HCT116 (cell line): ENCODE measurements at regions not wholly inside any gene's neighbourhood (a gene's known extent, or its start where the extent isn't known, plus 50 kb on each side); places are given as distances from the start of the nearest gene placed in this dataset.

Experiments used
- ATAC-seq: fragments of 200-7000 bp; cut with Tn5 transposase; 2 replicates; pipeline ENCODE4 v1.9.1; 2020; ENCODE audit warnings: mild to moderate bottlenecking, moderate library complexity
- BruUV-seq: library from RNA; stranded (reverse); fragments of 400-500 nt; replicated peaks from 2 replicates; lab custom pipeline; 2021; lab: Mats Ljungman, UMichigan
- CTCF ChIA-PET: fragments of 300-600 bp; sonication (Branson Sonifier 250); formaldehyde crosslinking; loops from one replicate; lab custom pipeline; 2021; ENCODE audit warnings: antibody characterized with exemption; lab: Charles Lee
- POLR2A ChIA-PET: fragments of 300-600, 350-600 bp; sonication (Branson Sonifier 250); formaldehyde crosslinking; loops from one replicate; lab custom pipeline; 2021; ENCODE audit warnings: antibody characterized with exemption; lab: Charles Lee
- RAD21 ChIA-PET, 2 experiments: fragments of 300-600 bp; sonication (Branson Sonifier 250); formaldehyde crosslinking; loops; one replicate each; lab custom pipeline; 2023; ENCODE audit warnings: low total read pairs in 2 of 2; ENCODE audit not compliant: uncharacterized antibody in 2 of 2, unreplicated experiment in 2 of 2, low non-redundant PET in 1 of 2; lab: Charles Lee
- DNase-seq: peaks from one replicate; pipeline ENCODE4 v3.0.0-alpha.2; 2010; ENCODE audit warnings: low read depth, low spot score
- H2AFZ ChIP-seq: fragments of 200-600 bp; shearing (Covaris generic), sonication (generic); 2 replicates; pipeline ENCODE4 v1.6.1; 2017; ENCODE audit warnings: low read depth, mixed run types, mixed read lengths, antibody characterized with exemption, low read length; ENCODE audit not compliant: poor library complexity, severe bottlenecking
- H3K27ac ChIP-seq: 2 replicates; pipeline ENCODE4 v1.5.1; 2012; ENCODE audit warnings: low read depth, low read length
- H3K27me3 ChIP-seq: fragments of 200-600 bp; sonication (generic); 2 replicates; pipeline ENCODE4 v1.6.1; 2016; ENCODE audit warnings: mixed run types, low read length, mixed read lengths; ENCODE audit not compliant: insufficient read depth
- H3K36me3 ChIP-seq, 2 experiments: fragments of 200-500 bp in 1 of 2; fragments of 200-600 bp in 1 of 2; sonication (Bioruptor generic) in 1 of 2; sonication (generic) in 1 of 2; 2 replicates each; pipeline versions ENCODE4 v1.5.1 to v1.6.1; 2014 to 2016; ENCODE audit warnings: low read length in 2 of 2, inconsistent platforms in 1 of 2, mixed read lengths in 1 of 2, mixed run types in 1 of 2; ENCODE audit not compliant: insufficient read depth in 2 of 2, control insufficient read depth in 1 of 2
- H3K4me1 ChIP-seq, 2 experiments: fragments of 200-600 bp in 1 of 2; sonication (generic) in 1 of 2; 2 replicates each; pipeline versions ENCODE4 v1.5.1 to v1.6.1; 2012 to 2017; ENCODE audit warnings: low read length in 2 of 2, inconsistent platforms in 1 of 2, mild to moderate bottlenecking in 1 of 2, mixed read lengths in 1 of 2, mixed run types in 1 of 2, moderate library complexity in 1 of 2; ENCODE audit not compliant: insufficient read depth in 2 of 2, control insufficient read depth in 1 of 2
- H3K4me2 ChIP-seq: fragments of 200-600 bp; sonication (generic); 2 replicates; pipeline ENCODE4 v1.6.1; 2017; ENCODE audit warnings: mixed run types, low read length, mixed read lengths
- H3K4me3 ChIP-seq, 2 experiments: fragments of 200-600 bp in 1 of 2; sonication (generic) in 1 of 2; replicated peaks in 1 of 2; 2 replicates each; pipeline ENCODE4 v1.5.1; 2011 to 2016; ENCODE audit warnings: low read length in 2 of 2, control low read depth in 1 of 2, low read depth in 1 of 2, mild to moderate bottlenecking in 1 of 2, mixed read lengths in 1 of 2, mixed run types in 1 of 2
- H3K79me2 ChIP-seq: fragments of 200-600 bp; sonication (generic); 2 replicates; pipeline ENCODE4 v1.6.1; 2017; ENCODE audit warnings: mild to moderate bottlenecking, mixed run types, low read length, moderate library complexity, mixed read lengths; ENCODE audit not compliant: insufficient read depth
- H3K9ac ChIP-seq: fragments of 200-600 bp; sonication (generic); 2 replicates; pipeline ENCODE4 v1.6.1; 2016; ENCODE audit warnings: low read length, mixed read lengths
- H3K9me2 ChIP-seq: fragments of 200-600 bp; sonication (generic), shearing (Covaris generic); 2 replicates; pipeline ENCODE4 v1.6.1; 2017; ENCODE audit warnings: mixed run types, mild to moderate bottlenecking, moderate library complexity; ENCODE audit not compliant: insufficient read depth
- H3K9me3 ChIP-seq, 2 experiments: fragments of 200-500 bp in 1 of 2; fragments of 200-600 bp in 1 of 2; sonication (Bioruptor generic) in 1 of 2; sonication (generic) in 1 of 2; 2 replicates each; pipeline ENCODE4 v1.6.1; 2014 to 2017; ENCODE audit warnings: low read length in 2 of 2, mixed read lengths in 2 of 2, inconsistent platforms in 1 of 2, low read depth in 1 of 2, mild to moderate bottlenecking in 1 of 2, mixed run types in 1 of 2, moderate library complexity in 1 of 2; ENCODE audit not compliant: control insufficient read depth in 1 of 2, insufficient read depth in 1 of 2
- H4K20me1 ChIP-seq: fragments of 200-600 bp; sonication (generic), shearing (Covaris generic); 2 replicates; pipeline ENCODE4 v1.6.1; 2017; ENCODE audit warnings: mixed run types, mild to moderate bottlenecking, moderate library complexity; ENCODE audit not compliant: insufficient read depth
- CBX3 ChIP-seq: IDR thresholded peaks from 2 replicates; pipeline ENCODE4 v1.6.1; 2012; ENCODE audit warnings: low read depth
- ELF1 ChIP-seq: IDR thresholded peaks from 2 replicates; pipeline ENCODE4 v1.6.1; 2012; ENCODE audit warnings: low read depth, borderline replicate concordance
- EZH2 ChIP-seq: fragments of 200-600 bp; sonication (generic); IDR thresholded peaks from 2 replicates; pipeline ENCODE4 v1.6.1; 2017; ENCODE audit warnings: antibody characterized with exemption, mixed run types
- FOSL1 ChIP-seq: IDR thresholded peaks from 2 replicates; pipeline ENCODE4 v1.6.1; 2012; ENCODE audit warnings: low read depth
- MAX ChIP-seq: IDR thresholded peaks from 2 replicates; pipeline ENCODE4 v1.6.1; 2012
- POLR2AphosphoS5 ChIP-seq: IDR thresholded peaks from 2 replicates; pipeline ENCODE4 v1.6.1; 2011; ENCODE audit warnings: mild to moderate bottlenecking, low read depth, low read length, moderate library complexity
- RAD21 ChIP-seq: IDR thresholded peaks from 2 replicates; pipeline ENCODE4 v1.6.1; 2012; ENCODE audit warnings: low read depth, mild to moderate bottlenecking
- SIN3A ChIP-seq: IDR thresholded peaks from 2 replicates; pipeline ENCODE4 v1.6.1; 2012; ENCODE audit warnings: low read depth
- SP1 ChIP-seq: IDR thresholded peaks from 2 replicates; pipeline ENCODE4 v1.6.1; 2012; ENCODE audit warnings: low read depth
- TCF7L2 ChIP-seq: IDR thresholded peaks from 2 replicates; pipeline ENCODE4 v1.7.0; 2011; ENCODE audit warnings: borderline replicate concordance, inconsistent platforms; ENCODE audit not compliant: insufficient read depth, insufficient read length; ENCODE audit errors: extremely low read depth
- YY1 ChIP-seq: IDR thresholded peaks from 2 replicates; pipeline ENCODE4 v1.6.1; 2011; ENCODE audit warnings: low read length, low read depth, moderate library complexity, mild to moderate bottlenecking; ENCODE audit not compliant: insufficient replicate concordance; ENCODE audit errors: extremely low read depth
- ZBTB33 ChIP-seq: IDR thresholded peaks from 2 replicates; pipeline ENCODE4 v1.6.1; 2011; ENCODE audit warnings: mild to moderate bottlenecking, low read length, moderate library complexity; ENCODE audit not compliant: insufficient replicate concordance; ENCODE audit errors: extremely low read depth
- ZFX ChIP-seq: fragments of 450-650 bp; IDR thresholded peaks from 2 replicates; pipeline ENCODE4 v1.6.1; 2017
- intact Hi-C: fragments of 100-400 bp; cut with micrococcal nuclease; formaldehyde crosslinking; loops from 2 replicates; pipeline ENCODE4 v1.10.0; 2022
- TF ChIP-seq, protein P1 (sequence below): IDR thresholded peaks from 2 replicates; pipeline ENCODE4 v1.6.1; 2012
- TF ChIP-seq, protein P2 (sequence below): IDR thresholded peaks from 2 replicates; pipeline ENCODE4 v1.6.1; 2012; ENCODE audit warnings: low read depth

DNA sequence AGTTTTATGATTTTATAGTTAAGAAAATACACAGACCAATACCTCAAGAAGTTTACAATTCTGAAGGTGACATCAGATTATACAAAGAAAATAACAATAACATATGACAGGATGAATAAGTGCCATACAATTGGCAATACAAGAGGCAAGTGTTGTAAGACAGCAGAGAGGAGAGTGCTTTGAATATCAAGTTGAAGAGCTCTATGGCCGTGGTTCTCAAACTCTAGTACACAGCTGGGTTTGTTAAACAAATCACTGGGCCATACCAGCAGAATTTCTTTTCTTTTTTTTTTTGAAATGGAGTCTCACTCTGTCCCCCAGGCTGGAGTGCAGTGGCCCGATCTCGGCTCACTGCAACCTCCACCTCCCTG is 167.1 kb upstream of the NECTIN3 start (continued):
- TF ChIP-seq ELF1, result no peak
- TF ChIP-seq, all 23 proteins: peak for 0

DNA sequence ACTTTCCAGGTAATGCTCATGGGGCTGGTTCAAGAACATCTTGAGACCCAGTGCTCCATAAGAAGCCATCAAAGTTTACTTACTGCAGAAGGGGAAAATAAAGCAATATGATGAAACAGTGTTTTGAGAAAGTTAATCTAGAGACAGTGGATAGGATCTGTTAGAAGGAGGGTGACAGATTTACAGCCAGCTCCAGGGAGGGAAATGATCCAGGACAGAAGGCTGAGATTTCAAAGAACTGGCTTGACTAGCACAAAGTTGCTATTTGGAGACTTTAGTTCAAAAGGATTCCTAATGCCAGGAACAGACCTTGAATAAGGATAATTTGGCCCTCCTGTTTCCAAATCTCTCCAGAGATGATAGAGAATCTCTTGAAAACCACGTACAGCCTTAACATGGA is 166.5 kb upstream of the NECTIN3 start:
- Histone ChIP-seq H3K4me2 (no peak overlapping the region), H3K27me3 (no peaks in the 10 kb centered on the region), H3K9me3 (no peaks in the 10 kb centered on the region), H3K9ac (no peak overlapping the region), H3K36me3 (no peaks in the 10 kb centered on the region), H3K27ac (no peak overlapping the region), H4K20me1 (no peaks in the 10 kb centered on the region), H2AFZ (no peak overlapping the region), H3K9me2 (no peaks in the 10 kb centered on the region), H3K79me2 (no peaks in the 10 kb centered on the region), H3K4me3 (no peak overlapping the region)
- no TSS peak for BruUV-seq
- POLR2A ChIA-PET, result no interaction called here
- no peak for ATAC-seq
- intact Hi-C loops, result no loop called here
- CTCF ChIA-PET, result no interaction called here
- no peak for TF ChIP-seq ZBTB33
- TF ChIP-seq MAX, result no peak
- no peak for TF ChIP-seq SIN3A
- TF ChIP-seq SP1, result no peak
- TF ChIP-seq, protein P1, sequence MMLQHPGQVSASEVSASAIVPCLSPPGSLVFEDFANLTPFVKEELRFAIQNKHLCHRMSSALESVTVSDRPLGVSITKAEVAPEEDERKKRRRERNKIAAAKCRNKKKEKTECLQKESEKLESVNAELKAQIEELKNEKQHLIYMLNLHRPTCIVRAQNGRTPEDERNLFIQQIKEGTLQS, result no peak
- no peak for TF ChIP-seq TCF7L2
- no peak for TF ChIP-seq YY1
- TF ChIP-seq RAD21, result no peak
- no peak for TF ChIP-seq ELF1
- TF ChIP-seq ZFX, result no peak
- no peak for TF ChIP-seq CBX3
- TF ChIP-seq EZH2, result no peak
- TF ChIP-seq, protein P2, sequence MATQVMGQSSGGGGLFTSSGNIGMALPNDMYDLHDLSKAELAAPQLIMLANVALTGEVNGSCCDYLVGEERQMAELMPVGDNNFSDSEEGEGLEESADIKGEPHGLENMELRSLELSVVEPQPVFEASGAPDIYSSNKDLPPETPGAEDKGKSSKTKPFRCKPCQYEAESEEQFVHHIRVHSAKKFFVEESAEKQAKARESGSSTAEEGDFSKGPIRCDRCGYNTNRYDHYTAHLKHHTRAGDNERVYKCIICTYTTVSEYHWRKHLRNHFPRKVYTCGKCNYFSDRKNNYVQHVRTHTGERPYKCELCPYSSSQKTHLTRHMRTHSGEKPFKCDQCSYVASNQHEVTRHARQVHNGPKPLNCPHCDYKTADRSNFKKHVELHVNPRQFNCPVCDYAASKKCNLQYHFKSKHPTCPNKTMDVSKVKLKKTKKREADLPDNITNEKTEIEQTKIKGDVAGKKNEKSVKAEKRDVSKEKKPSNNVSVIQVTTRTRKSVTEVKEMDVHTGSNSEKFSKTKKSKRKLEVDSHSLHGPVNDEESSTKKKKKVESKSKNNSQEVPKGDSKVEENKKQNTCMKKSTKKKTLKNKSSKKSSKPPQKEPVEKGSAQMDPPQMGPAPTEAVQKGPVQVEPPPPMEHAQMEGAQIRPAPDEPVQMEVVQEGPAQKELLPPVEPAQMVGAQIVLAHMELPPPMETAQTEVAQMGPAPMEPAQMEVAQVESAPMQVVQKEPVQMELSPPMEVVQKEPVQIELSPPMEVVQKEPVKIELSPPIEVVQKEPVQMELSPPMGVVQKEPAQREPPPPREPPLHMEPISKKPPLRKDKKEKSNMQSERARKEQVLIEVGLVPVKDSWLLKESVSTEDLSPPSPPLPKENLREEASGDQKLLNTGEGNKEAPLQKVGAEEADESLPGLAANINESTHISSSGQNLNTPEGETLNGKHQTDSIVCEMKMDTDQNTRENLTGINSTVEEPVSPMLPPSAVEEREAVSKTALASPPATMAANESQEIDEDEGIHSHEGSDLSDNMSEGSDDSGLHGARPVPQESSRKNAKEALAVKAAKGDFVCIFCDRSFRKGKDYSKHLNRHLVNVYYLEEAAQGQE, result no peak
- no peak for TF ChIP-seq FOSL1
- TF ChIP-seq POLR2AphosphoS5, result no peak
- TF ChIP-seq, all 23 proteins: peak for 0
- no peak for DNase-seq
- peaks cover 0 to 19% of the 10 kb centered on the region in 2 experiments; a peak in 2 of 4 replicates for H3K4me1 ChIP-seq
- RAD21 ChIA-PET, result no interaction called here
